Uterus (tissue), 2 donors: ENCODE measurements at regions not wholly inside any gene's neighbourhood (a gene's known extent, or its start where the extent isn't known, plus 50 kb on each side); places are given as distances from the start of the nearest gene placed in this dataset.

ENCODE experiments used
- CTCF ChIP-seq, 4 experiments: fragments of 200-600 bp in 2 of 4; fragments of 450-650 bp in 2 of 4; sonication (generic) in 2 of 4; IDR thresholded peaks; one replicate each; pipeline ENCODE4 v1.5.1; 2016 to 2019; ENCODE audit warnings: antibody characterized with exemption in 4 of 4, mild to moderate bottlenecking in 2 of 4, moderate library complexity in 1 of 4
- POLR2A ChIP-seq, 2 donors: fragments of 450-650 bp; IDR thresholded peaks; one replicate each; pipeline ENCODE4 v1.6.1; 2016; ENCODE audit warnings: antibody characterized with exemption in 2 of 2, mild to moderate bottlenecking in 1 of 2, moderate library complexity in 1 of 2

GRCh38 chr12:66900616-66901015 lies 221.7 kb upstream of the GRIP1 start:
- no peak for TF ChIP-seq CTCF (IDR thresholded peaks at IDR 0.05)
- no peak for TF ChIP-seq POLR2A (IDR thresholded peaks at IDR 0.05)
